KMS-11 (cell line): ENCODE measurements at regions not wholly inside any gene's neighbourhood (a gene's known extent, or its start where the extent isn't known, plus 50 kb on each side); places are given as distances from the start of the nearest gene placed in this dataset.
"Not testable (repeated sequence)": the region's sequence is repeated elsewhere in the genome, so short reads cannot be mapped to it uniquely, and the experiment has no call there.

Experiments used
- H2AFZ ChIP-seq: fragments of 200-600 bp; sonication (generic); 2 replicates; pipeline ENCODE4 v1.6.1; 2016; ENCODE audit warnings: antibody characterized with exemption, mixed run types, low read depth
- H3K27ac ChIP-seq: fragments of 200-600 bp; sonication (generic); 2 replicates; pipeline ENCODE4 v1.6.1; 2016; ENCODE audit warnings: mild to moderate bottlenecking, mixed run types
- H3K27me3 ChIP-seq: fragments of 200-600 bp; sonication (generic); 2 replicates; pipeline ENCODE4 v1.6.1; 2017; ENCODE audit warnings: mild to moderate bottlenecking, low read depth, mixed run types, moderate library complexity; ENCODE audit not compliant: insufficient read depth
- H3K36me3 ChIP-seq: fragments of 200-600 bp; sonication (generic); 2 replicates; pipeline ENCODE4 v1.6.1; 2017; ENCODE audit warnings: mild to moderate bottlenecking, mixed run types; ENCODE audit not compliant: insufficient read depth
- H3K4me1 ChIP-seq: fragments of 200-600 bp; sonication (generic); 2 replicates; pipeline ENCODE4 v1.6.1; 2016; ENCODE audit warnings: mild to moderate bottlenecking, low read depth, mixed run types; ENCODE audit not compliant: poor library complexity, severe bottlenecking
- H3K4me2 ChIP-seq: fragments of 200-600 bp; sonication (generic); 2 replicates; pipeline ENCODE4 v1.7.0; 2016; ENCODE audit warnings: mild to moderate bottlenecking, mixed run types
- H3K4me3 ChIP-seq: fragments of 200-600 bp; sonication (generic); IDR thresholded peaks from 2 replicates; pipeline ENCODE4 v1.6.1; 2017; ENCODE audit warnings: low read depth, low read length, mixed read lengths; ENCODE audit not compliant: insufficient read depth
- H3K79me2 ChIP-seq: fragments of 200-600 bp; sonication (generic); 2 replicates; pipeline ENCODE4 v1.6.1; 2016; ENCODE audit warnings: low read depth, mixed run types; ENCODE audit not compliant: insufficient read depth
- H3K9ac ChIP-seq: fragments of 200-600 bp; sonication (generic); 2 replicates; pipeline ENCODE4 v1.6.1; 2016; ENCODE audit warnings: mild to moderate bottlenecking, mixed run types
- H4K20me1 ChIP-seq: fragments of 200-600 bp; sonication (generic); 2 replicates; pipeline ENCODE4 v1.6.1; 2016; ENCODE audit warnings: mild to moderate bottlenecking, mixed run types; ENCODE audit not compliant: insufficient read depth
- CTCF ChIP-seq: fragments of 200-600 bp; sonication (generic); conservative IDR thresholded peaks from 2 replicates; pipeline ENCODE4 v1.6.1; 2017; ENCODE audit warnings: low read depth, mild to moderate bottlenecking, antibody characterized with exemption, low read length, moderate library complexity, mixed read lengths

- H3K27me3 ChIP-seq = no peaks in the 10 kb centered on the region
- H3K27ac ChIP-seq = no peak overlapping the region
- no peaks in the 10 kb centered on the region for H3K36me3 ChIP-seq
- no peak overlapping the region for H3K4me2 ChIP-seq
- no peak overlapping the region for H2AFZ ChIP-seq
- H3K4me1 ChIP-seq = peaks cover 6% of the 10 kb centered on the region
- H4K20me1 ChIP-seq = no peaks in the 10 kb centered on the region
- no peaks in the 10 kb centered on the region for H3K79me2 ChIP-seq
- TF ChIP-seq CTCF = peak; percentile 98
- no peak overlapping the region for H3K4me3 ChIP-seq
- no peak overlapping the region for H3K9ac ChIP-seq
These were observed 87.9 kb upstream of the PAPPA2 start for GRCh38 chr1:176374967-176375569.

- Histone ChIP-seq H2AFZ (no peak overlapping the region), H3K27me3 (no peaks in the 10 kb centered on the region), H3K9ac (no peak overlapping the region), H3K27ac (no peak overlapping the region), H3K4me3 (no peak overlapping the region), H4K20me1 (no peaks in the 10 kb centered on the region), H3K4me1 (no peaks in the 10 kb centered on the region), H3K4me2 (no peak overlapping the region), H3K79me2 (no peaks in the 10 kb centered on the region), H3K36me3 (no peaks in the 10 kb centered on the region)
- no peak for TF ChIP-seq CTCF
These were observed 98.6 kb upstream of the PAPPA2 start for GRCh38 chr1:176364236-176364905.

- not testable (repeated sequence) for H2AFZ ChIP-seq, H3K27ac ChIP-seq, H3K4me1 ChIP-seq, H3K4me2 ChIP-seq, H3K4me3 ChIP-seq, H4K20me1 ChIP-seq, H3K27me3 ChIP-seq, H3K36me3 ChIP-seq, H3K79me2 ChIP-seq, H3K9ac ChIP-seq
These were observed 113.8 kb upstream of the PAPPA2 start for GRCh38 chr1:176349135-176349715.

- no peak for TF ChIP-seq CTCF
- Histone ChIP-seq H3K4me1 (no peaks in the 10 kb centered on the region), H3K4me2 (no peak overlapping the region), H3K27me3 (no peaks in the 10 kb centered on the region), H3K79me2 (no peaks in the 10 kb centered on the region), H2AFZ (no peak overlapping the region), H3K4me3 (no peak overlapping the region), H3K9ac (no peak overlapping the region), H3K36me3 (no peaks in the 10 kb centered on the region), H4K20me1 (no peaks in the 10 kb centered on the region), H3K27ac (no peak overlapping the region)
These were observed 121.3 kb upstream of the PAPPA2 start for GRCh38 chr1:176341656-176342055.

GRCh38 chr1:176338877-176339276 is 124.1 kb upstream of the PAPPA2 start:
- no peak for TF ChIP-seq CTCF
- Histone ChIP-seq H3K4me2 (no peak overlapping the region), H3K27ac (no peak overlapping the region), H4K20me1 (no peaks in the 10 kb centered on the region), H3K4me3 (no peak overlapping the region), H3K79me2 (no peaks in the 10 kb centered on the region), H3K36me3 (no peaks in the 10 kb centered on the region), H2AFZ (no peak overlapping the region), H3K9ac (no peak overlapping the region), H3K4me1 (no peaks in the 10 kb centered on the region), H3K27me3 (no peaks in the 10 kb centered on the region)
